ENCODE measurements at regions not wholly inside any gene's neighbourhood (a gene's known extent, or its start where the extent isn't known, plus 50 kb on each side); places are given as distances from the start of the nearest gene placed in this dataset.

DNA sequence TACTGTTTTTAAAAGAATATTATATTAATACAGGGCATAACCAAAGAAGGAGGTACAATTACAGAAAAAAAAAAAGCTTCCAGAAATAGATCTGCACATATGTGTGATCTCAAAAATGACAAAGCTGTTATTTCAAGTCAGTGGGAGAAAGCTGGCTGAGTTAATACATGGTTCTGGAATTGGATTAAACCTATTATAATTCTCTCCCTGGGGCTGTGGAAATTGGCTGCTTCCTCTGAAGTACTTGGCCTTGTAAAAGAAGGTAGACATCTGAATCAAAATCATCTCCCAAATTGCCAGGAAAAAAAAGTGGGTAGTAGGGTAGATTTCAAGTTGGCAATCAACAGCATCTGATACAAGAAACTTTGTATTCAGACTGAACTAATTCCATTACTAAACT is 723.9 kb upstream of the ALCAM start (continued):
- TF ChIP-seq, protein P1, sequence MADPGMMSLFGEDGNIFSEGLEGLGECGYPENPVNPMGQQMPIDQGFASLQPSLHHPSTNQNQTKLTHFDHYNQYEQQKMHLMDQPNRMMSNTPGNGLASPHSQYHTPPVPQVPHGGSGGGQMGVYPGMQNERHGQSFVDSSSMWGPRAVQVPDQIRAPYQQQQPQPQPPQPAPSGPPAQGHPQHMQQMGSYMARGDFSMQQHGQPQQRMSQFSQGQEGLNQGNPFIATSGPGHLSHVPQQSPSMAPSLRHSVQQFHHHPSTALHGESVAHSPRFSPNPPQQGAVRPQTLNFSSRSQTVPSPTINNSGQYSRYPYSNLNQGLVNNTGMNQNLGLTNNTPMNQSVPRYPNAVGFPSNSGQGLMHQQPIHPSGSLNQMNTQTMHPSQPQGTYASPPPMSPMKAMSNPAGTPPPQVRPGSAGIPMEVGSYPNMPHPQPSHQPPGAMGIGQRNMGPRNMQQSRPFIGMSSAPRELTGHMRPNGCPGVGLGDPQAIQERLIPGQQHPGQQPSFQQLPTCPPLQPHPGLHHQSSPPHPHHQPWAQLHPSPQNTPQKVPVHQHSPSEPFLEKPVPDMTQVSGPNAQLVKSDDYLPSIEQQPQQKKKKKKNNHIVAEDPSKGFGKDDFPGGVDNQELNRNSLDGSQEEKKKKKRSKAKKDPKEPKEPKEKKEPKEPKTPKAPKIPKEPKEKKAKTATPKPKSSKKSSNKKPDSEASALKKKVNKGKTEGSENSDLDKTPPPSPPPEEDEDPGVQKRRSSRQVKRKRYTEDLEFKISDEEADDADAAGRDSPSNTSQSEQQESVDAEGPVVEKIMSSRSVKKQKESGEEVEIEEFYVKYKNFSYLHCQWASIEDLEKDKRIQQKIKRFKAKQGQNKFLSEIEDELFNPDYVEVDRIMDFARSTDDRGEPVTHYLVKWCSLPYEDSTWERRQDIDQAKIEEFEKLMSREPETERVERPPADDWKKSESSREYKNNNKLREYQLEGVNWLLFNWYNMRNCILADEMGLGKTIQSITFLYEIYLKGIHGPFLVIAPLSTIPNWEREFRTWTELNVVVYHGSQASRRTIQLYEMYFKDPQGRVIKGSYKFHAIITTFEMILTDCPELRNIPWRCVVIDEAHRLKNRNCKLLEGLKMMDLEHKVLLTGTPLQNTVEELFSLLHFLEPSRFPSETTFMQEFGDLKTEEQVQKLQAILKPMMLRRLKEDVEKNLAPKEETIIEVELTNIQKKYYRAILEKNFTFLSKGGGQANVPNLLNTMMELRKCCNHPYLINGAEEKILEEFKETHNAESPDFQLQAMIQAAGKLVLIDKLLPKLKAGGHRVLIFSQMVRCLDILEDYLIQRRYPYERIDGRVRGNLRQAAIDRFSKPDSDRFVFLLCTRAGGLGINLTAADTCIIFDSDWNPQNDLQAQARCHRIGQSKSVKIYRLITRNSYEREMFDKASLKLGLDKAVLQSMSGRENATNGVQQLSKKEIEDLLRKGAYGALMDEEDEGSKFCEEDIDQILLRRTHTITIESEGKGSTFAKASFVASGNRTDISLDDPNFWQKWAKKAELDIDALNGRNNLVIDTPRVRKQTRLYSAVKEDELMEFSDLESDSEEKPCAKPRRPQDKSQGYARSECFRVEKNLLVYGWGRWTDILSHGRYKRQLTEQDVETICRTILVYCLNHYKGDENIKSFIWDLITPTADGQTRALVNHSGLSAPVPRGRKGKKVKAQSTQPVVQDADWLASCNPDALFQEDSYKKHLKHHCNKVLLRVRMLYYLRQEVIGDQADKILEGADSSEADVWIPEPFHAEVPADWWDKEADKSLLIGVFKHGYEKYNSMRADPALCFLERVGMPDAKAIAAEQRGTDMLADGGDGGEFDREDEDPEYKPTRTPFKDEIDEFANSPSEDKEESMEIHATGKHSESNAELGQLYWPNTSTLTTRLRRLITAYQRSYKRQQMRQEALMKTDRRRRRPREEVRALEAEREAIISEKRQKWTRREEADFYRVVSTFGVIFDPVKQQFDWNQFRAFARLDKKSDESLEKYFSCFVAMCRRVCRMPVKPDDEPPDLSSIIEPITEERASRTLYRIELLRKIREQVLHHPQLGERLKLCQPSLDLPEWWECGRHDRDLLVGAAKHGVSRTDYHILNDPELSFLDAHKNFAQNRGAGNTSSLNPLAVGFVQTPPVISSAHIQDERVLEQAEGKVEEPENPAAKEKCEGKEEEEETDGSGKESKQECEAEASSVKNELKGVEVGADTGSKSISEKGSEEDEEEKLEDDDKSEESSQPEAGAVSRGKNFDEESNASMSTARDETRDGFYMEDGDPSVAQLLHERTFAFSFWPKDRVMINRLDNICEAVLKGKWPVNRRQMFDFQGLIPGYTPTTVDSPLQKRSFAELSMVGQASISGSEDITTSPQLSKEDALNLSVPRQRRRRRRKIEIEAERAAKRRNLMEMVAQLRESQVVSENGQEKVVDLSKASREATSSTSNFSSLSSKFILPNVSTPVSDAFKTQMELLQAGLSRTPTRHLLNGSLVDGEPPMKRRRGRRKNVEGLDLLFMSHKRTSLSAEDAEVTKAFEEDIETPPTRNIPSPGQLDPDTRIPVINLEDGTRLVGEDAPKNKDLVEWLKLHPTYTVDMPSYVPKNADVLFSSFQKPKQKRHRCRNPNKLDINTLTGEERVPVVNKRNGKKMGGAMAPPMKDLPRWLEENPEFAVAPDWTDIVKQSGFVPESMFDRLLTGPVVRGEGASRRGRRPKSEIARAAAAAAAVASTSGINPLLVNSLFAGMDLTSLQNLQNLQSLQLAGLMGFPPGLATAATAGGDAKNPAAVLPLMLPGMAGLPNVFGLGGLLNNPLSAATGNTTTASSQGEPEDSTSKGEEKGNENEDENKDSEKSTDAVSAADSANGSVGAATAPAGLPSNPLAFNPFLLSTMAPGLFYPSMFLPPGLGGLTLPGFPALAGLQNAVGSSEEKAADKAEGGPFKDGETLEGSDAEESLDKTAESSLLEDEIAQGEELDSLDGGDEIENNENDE (IDR thresholded peaks at IDR 0.05; ENCODE audit: insufficient replicate concordance, low read length): no peak
- TF ChIP-seq POLR2AphosphoS5 (IDR thresholded peaks at IDR 0.05; ENCODE audit: low read depth, low read length) (no peak), CBX8 (IDR thresholded peaks at IDR 0.05; ENCODE audit: borderline replicate concordance, low read depth, low read length) (no peak), SP4 (IDR thresholded peaks at IDR 0.05; ENCODE audit: low read length) (no peak), CREB1 (IDR thresholded peaks at IDR 0.05) (no peak), TAF7 (optimal IDR thresholded peaks at IDR 0.05; ENCODE audit: borderline replicate concordance, low read depth, low read length) (no peak), ASH2L (IDR thresholded peaks at IDR 0.05; ENCODE audit: low read length) (no peak)
